GM06990 (cell line): ENCODE measurements at regions not wholly inside any gene's neighbourhood (a gene's known extent, or its start where the extent isn't known, plus 50 kb on each side); places are given as distances from the start of the nearest gene placed in this dataset.

Experiments
- DNase-seq: peaks from one replicate; pipeline ENCODE4 v3.0.0-alpha.2; 2011; ENCODE audit not compliant: insufficient read length; ENCODE audit errors: extremely low read depth
- H3K27me3 ChIP-seq: replicated peaks from 2 replicates; pipeline ENCODE4 v1.6.0; 2011; ENCODE audit warnings: low read length; ENCODE audit not compliant: control insufficient read depth, insufficient read depth
- H3K36me3 ChIP-seq: 2 replicates; pipeline ENCODE4 v1.5.1; 2011; ENCODE audit warnings: low read length; ENCODE audit not compliant: control insufficient read depth, insufficient read depth
- H3K4me3 ChIP-seq: replicated peaks from 2 replicates; pipeline ENCODE4 v1.5.1; 2011; ENCODE audit warnings: low read depth, mild to moderate bottlenecking, control low read depth, low read length
- CTCF ChIP-seq: IDR thresholded peaks from 2 replicates; pipeline ENCODE4 v1.5.1; 2011; ENCODE audit warnings: low read length, control low read depth, mild to moderate bottlenecking, inconsistent platforms; ENCODE audit not compliant: insufficient read depth, poor library complexity, severe bottlenecking

GRCh38 chr14:80379035-80379434, 167.7 kb upstream of the DIO2 start:
- no peak for TF ChIP-seq CTCF

GRCh38 chr14:80378084-80378690, 166.9 kb upstream of the DIO2 start:
- no peak for DNase-seq
- Histone ChIP-seq H3K27me3 (no peaks in the 10 kb centered on the region), H3K36me3 (no peaks in the 10 kb centered on the region), H3K4me3 (no peak overlapping the region)
- TF ChIP-seq CTCF = no peak

More at GRCh38 chr14:80379035-80379434, 167.7 kb upstream of the DIO2 start:
- no peaks in the 10 kb centered on the region for H3K27me3 ChIP-seq
- DNase-seq = no peak
- H3K36me3 ChIP-seq = no peaks in the 10 kb centered on the region
- no peak overlapping the region for H3K4me3 ChIP-seq

- no peak for DNase-seq
- no peak for TF ChIP-seq CTCF
- Histone ChIP-seq H3K36me3 (no peaks in the 10 kb centered on the region), H3K27me3 (no peaks in the 10 kb centered on the region), H3K4me3 (no peak overlapping the region)
Measured at GRCh38 chr14:80364816-80365215, 153.5 kb upstream of the DIO2 start.

- no peak for DNase-seq
- H3K36me3 ChIP-seq = no peaks in the 10 kb centered on the region
- H3K27me3 ChIP-seq = no peaks in the 10 kb centered on the region
- H3K4me3 ChIP-seq = no peak overlapping the region
- TF ChIP-seq CTCF = peak; percentile 37
Measured at GRCh38 chr14:80364274-80364673, 153.0 kb upstream of the DIO2 start.

- no peak for DNase-seq
- no peak for TF ChIP-seq CTCF
- Histone ChIP-seq H3K4me3 (no peak overlapping the region), H3K27me3 (no peaks in the 10 kb centered on the region), H3K36me3 (no peaks in the 10 kb centered on the region)
Measured at GRCh38 chr14:80358112-80358511, 146.8 kb upstream of the DIO2 start.

GRCh38 chr14:80356413-80356812, 145.1 kb upstream of the DIO2 start:
- Histone ChIP-seq H3K36me3 (no peaks in the 10 kb centered on the region), H3K27me3 (no peaks in the 10 kb centered on the region), H3K4me3 (no peak overlapping the region)
- peak; percentile 27 for TF ChIP-seq CTCF
- no peak for DNase-seq
